Activated CD8-positive, alpha-beta T cell treated with anti-CD3 and anti-CD28 coated beads for 36 hours (primary cell): ENCODE measurements at regions not wholly inside any gene's neighbourhood (a gene's known extent, or its start where the extent isn't known, plus 50 kb on each side); places are given as distances from the start of the nearest gene placed in this dataset.

ENCODE experiments used
- ATAC-seq: fragments of 200-7000 bp; cut with Tn5 transposase; one replicate; pipeline ENCODE4 v1.10.0; 2021; ENCODE audit warnings: mild to moderate bottlenecking, moderate library complexity
- CTCF ChIA-PET: fragments of 350-600 bp; sonication (Branson Sonifier 250); formaldehyde crosslinking; loops from one replicate; lab custom pipeline; 2021; ENCODE audit warnings: antibody characterized with exemption; lab: Charles Lee
- POLR2A ChIA-PET: fragments of 350-600 bp; sonication (Branson Sonifier 250); formaldehyde crosslinking; loops from one replicate; lab custom pipeline; 2021; ENCODE audit warnings: antibody characterized with exemption; lab: Charles Lee
- DNase-seq: peaks from one replicate; pipeline ENCODE4 v3.0.0-alpha.2; 2020
- H3K27ac Mint-ChIP-seq: one replicate; pipeline ENCODE4 v1.8.0; 2021; ENCODE audit warnings: mild to moderate bottlenecking, mixed read lengths
- H3K27me3 Mint-ChIP-seq: one replicate; pipeline ENCODE4 v1.8.0; 2021; ENCODE audit warnings: mixed read lengths
- H3K36me3 Mint-ChIP-seq: one replicate; pipeline ENCODE4 v1.8.0; 2021; ENCODE audit warnings: low read depth, mixed read lengths
- H3K4me1 Mint-ChIP-seq: one replicate; pipeline ENCODE4 v1.8.0; 2021; ENCODE audit warnings: low read depth, mixed read lengths
- H3K4me3 Mint-ChIP-seq: one replicate; pipeline ENCODE4 v1.8.0; 2021; ENCODE audit warnings: mild to moderate bottlenecking, moderate library complexity, mixed read lengths
- H3K9me3 Mint-ChIP-seq: one replicate; pipeline ENCODE4 v1.8.0; 2021; ENCODE audit warnings: mixed read lengths
- CTCF ChIP-seq: fragments of 200-600 bp; IDR thresholded peaks from one replicate; pipeline ENCODE4 v1.8.0; 2022; ENCODE audit warnings: antibody characterized with exemption, mild to moderate bottlenecking
- intact Hi-C: fragments of 100-400 bp; cut with micrococcal nuclease; formaldehyde crosslinking; loops from one replicate; pipeline ENCODE4 v1.10.0; 2022

GRCh38 chr3:102664126-102664525 is 229.3 kb downstream of the ZPLD1 start:
- H3K27me3 Mint-ChIP-seq, result peaks cover 6% of the 10 kb centered on the region
- CTCF ChIA-PET, result interaction anchor here (0.9 kb wide), 1 partner anchor 9 kb away, joined by 7 read pairs; no protein-coding TSS in a partner anchor
- no peaks in the 10 kb centered on the region for H3K36me3 Mint-ChIP-seq
- POLR2A ChIA-PET, result no interaction called here
- no peak for TF ChIP-seq CTCF
- DNase-seq (no peak), ATAC-seq (no peak)
- intact Hi-C loops, result no loop called here
- no peaks in the 10 kb centered on the region for H3K4me1 Mint-ChIP-seq
- H3K27ac Mint-ChIP-seq, result no peak overlapping the region
- H3K4me3 Mint-ChIP-seq, result no peak overlapping the region
- H3K9me3 Mint-ChIP-seq, result no peaks in the 10 kb centered on the region

- no peak for ATAC-seq
- H3K9me3 Mint-ChIP-seq, result no peaks in the 10 kb centered on the region
- intact Hi-C loops, result no loop called here
- H3K27me3 Mint-ChIP-seq, result peaks cover 6% of the 10 kb centered on the region
- H3K4me1 Mint-ChIP-seq, result no peaks in the 10 kb centered on the region
- H3K36me3 Mint-ChIP-seq, result no peaks in the 10 kb centered on the region
- no peak overlapping the region for H3K27ac Mint-ChIP-seq
- POLR2A ChIA-PET, result no interaction called here
- no peak for DNase-seq
- CTCF ChIA-PET, result interaction anchor here (1.0 kb wide), 1 partner anchor 436 kb away, joined by 3 read pairs; no protein-coding TSS in a partner anchor
- TF ChIP-seq CTCF, result no peak
- H3K4me3 Mint-ChIP-seq, result no peak overlapping the region
Measured at GRCh38 chr3:102665183-102665582, 230.4 kb downstream of the ZPLD1 start.

GRCh38 chr3:102668247-102668646 is 233.4 kb downstream of the ZPLD1 start:
- intact Hi-C loops, result no loop called here
- CTCF ChIA-PET, result no interaction called here
- TF ChIP-seq CTCF, result no peak
- POLR2A ChIA-PET, result no interaction called here
- no peak for ATAC-seq
- H3K27ac Mint-ChIP-seq, result no peak overlapping the region
- no peaks in the 10 kb centered on the region for H3K4me1 Mint-ChIP-seq
- no peak for DNase-seq
- no peaks in the 10 kb centered on the region for H3K9me3 Mint-ChIP-seq
- no peaks in the 10 kb centered on the region for H3K36me3 Mint-ChIP-seq
- no peak overlapping the region for H3K4me3 Mint-ChIP-seq
- peaks cover 6% of the 10 kb centered on the region for H3K27me3 Mint-ChIP-seq

- ATAC-seq (no peak), DNase-seq (no peak)
- intact Hi-C loops, result no loop called here
- no peak for TF ChIP-seq CTCF
- ChIA-PET CTCF (interaction anchor here (1.5 to 3.8 kb wide), 3 partner anchors 14 to 442 kb away, joined by 4 to 32 read pairs (median 10); no protein-coding TSS in a partner anchor), POLR2A (no interaction called here)
- Mint-ChIP-seq H3K27me3 (peaks cover 6% of the 10 kb centered on the region), H3K27ac (no peak overlapping the region), H3K9me3 (no peaks in the 10 kb centered on the region), H3K36me3 (no peaks in the 10 kb centered on the region), H3K4me3 (no peak overlapping the region), H3K4me1 (no peaks in the 10 kb centered on the region)
Measured at GRCh38 chr3:102670986-102671385, 236.2 kb downstream of the ZPLD1 start.

- ChIA-PET POLR2A (interaction anchor here (0.8 kb wide), 1 partner anchor 376 kb away, joined by 3 read pairs; no protein-coding TSS in a partner anchor), CTCF (interaction anchor here (1.0 to 3.8 kb wide), 11 partner anchors 15 to 443 kb away, joined by 3 to 32 read pairs (median 6); no protein-coding TSS in a partner anchor)
- H3K4me1 Mint-ChIP-seq, result no peaks in the 10 kb centered on the region
- intact Hi-C loops, result no loop called here
- H3K27me3 Mint-ChIP-seq, result peaks cover 4% of the 10 kb centered on the region
- no peak for TF ChIP-seq CTCF
- ATAC-seq (no peak), DNase-seq (no peak)
- no peak overlapping the region for H3K27ac Mint-ChIP-seq
- H3K36me3 Mint-ChIP-seq, result no peaks in the 10 kb centered on the region
- H3K4me3 Mint-ChIP-seq, result no peak overlapping the region
- H3K9me3 Mint-ChIP-seq, result no peaks in the 10 kb centered on the region
Measured at GRCh38 chr3:102672305-102672704, 237.5 kb downstream of the ZPLD1 start.
